HepG2 (cell line): ENCODE measurements at regions not wholly inside any gene's neighbourhood (a gene's known extent, or its start where the extent isn't known, plus 50 kb on each side); places are given as distances from the start of the nearest gene placed in this dataset.

Source experiments
- CBX2 ChIP-seq, 2 experiments: fragments of 200-600 bp in 1 of 2; sonication (generic); formaldehyde crosslinking in 1 of 2; IDR thresholded peaks; 2 replicates each; pipeline versions ENCODE4 v1.7.0 to v1.8.1; 2018 to 2022; ENCODE audit warnings: low read depth in 2 of 2, low read length in 1 of 2, mild to moderate bottlenecking in 1 of 2, missing genetic modification reagents in 1 of 2
- CREM ChIP-seq, 2 experiments: sonication (generic) in 1 of 2; formaldehyde crosslinking in 1 of 2; IDR thresholded peaks; 2 replicates each; pipeline versions ENCODE4 v1.4.0 to v1.6.1; 2016 to 2020; ENCODE audit warnings: antibody characterized with exemption in 1 of 2, mild to moderate bottlenecking in 1 of 2, missing genetic modification reagents in 1 of 2
- DDIT3 ChIP-seq: sonication (generic); formaldehyde crosslinking; IDR thresholded peaks from 2 replicates; pipeline ENCODE4 v1.4.0; 2020; ENCODE audit warnings: mild to moderate bottlenecking, missing genetic modification reagents
- FOXA1 ChIP-seq, 2 experiments: fragments of 450-650 bp in 1 of 2; sonication (generic) in 1 of 2; formaldehyde crosslinking in 1 of 2; IDR thresholded peaks; 2 replicates each; pipeline versions ENCODE4 v1.4.0 to v1.6.1; 2016 to 2020; ENCODE audit warnings: missing genetic modification reagents in 1 of 2
- GLI4 ChIP-seq: sonication (generic); formaldehyde crosslinking; IDR thresholded peaks from 2 replicates; pipeline ENCODE4 v1.5.1; 2020; ENCODE audit warnings: missing genetic modification reagents, mild to moderate bottlenecking, moderate library complexity, borderline replicate concordance
- HIVEP1 ChIP-seq: sonication (generic); formaldehyde crosslinking; IDR thresholded peaks from 2 replicates; pipeline ENCODE4 v1.4.0; 2020; ENCODE audit warnings: mild to moderate bottlenecking, missing genetic modification reagents
- HMGA1 ChIP-seq: sonication (generic); formaldehyde crosslinking; conservative IDR thresholded peaks from 2 replicates; pipeline ENCODE4 v1.4.0; 2020; ENCODE audit warnings: missing genetic modification reagents
- HNF1A ChIP-seq, 2 experiments: sonication (generic) in 1 of 2; formaldehyde crosslinking in 1 of 2; IDR thresholded peaks; 2 replicates each; pipeline versions ENCODE4 v1.4.0 to v1.6.1; 2016 to 2020; ENCODE audit warnings: borderline replicate concordance in 1 of 2, low read depth in 1 of 2, mild to moderate bottlenecking in 1 of 2, missing genetic modification reagents in 1 of 2
- KLF12 ChIP-seq: sonication (generic); formaldehyde crosslinking; IDR thresholded peaks from 2 replicates; pipeline ENCODE4 v1.4.0; 2020; ENCODE audit warnings: missing genetic modification reagents, borderline replicate concordance
- NR2F2 ChIP-seq: IDR thresholded peaks from 2 replicates; pipeline ENCODE4 v1.6.1; 2012; ENCODE audit warnings: low read depth, inconsistent platforms, borderline replicate concordance
- REL ChIP-seq: sonication (generic); formaldehyde crosslinking; conservative IDR thresholded peaks from 2 replicates; pipeline ENCODE4 v1.8.0; 2022; ENCODE audit warnings: mild to moderate bottlenecking, missing genetic modification reagents, moderate library complexity
- REPIN1 ChIP-seq: sonication (generic); formaldehyde crosslinking; IDR thresholded peaks from 2 replicates; pipeline ENCODE4 v1.8.0; 2022; ENCODE audit warnings: missing genetic modification reagents, low read depth, mild to moderate bottlenecking, borderline replicate concordance
- SMAD1 ChIP-seq: sonication (generic); formaldehyde crosslinking; IDR thresholded peaks from 2 replicates; pipeline ENCODE4 v1.4.0; 2020; ENCODE audit warnings: missing genetic modification reagents, low read depth, mild to moderate bottlenecking, borderline replicate concordance
- THYN1 ChIP-seq: sonication (generic); formaldehyde crosslinking; IDR thresholded peaks from 2 replicates; pipeline ENCODE4 v1.8.1; 2023; ENCODE audit warnings: low read depth, mild to moderate bottlenecking, moderate library complexity, missing genetic modification reagents, borderline replicate concordance
- XRCC5 ChIP-seq: fragments of 200-400 bp; formaldehyde crosslinking; optimal IDR thresholded peaks from 2 replicates; pipeline ENCODE3; 2017; ENCODE audit warnings: mild to moderate bottlenecking, low read length
- ZNF883 ChIP-seq: sonication (generic); formaldehyde crosslinking; IDR thresholded peaks from 2 replicates; pipeline ENCODE4 v1.5.1; 2020; ENCODE audit warnings: mild to moderate bottlenecking, missing genetic modification reagents; ENCODE audit errors: not compliant biosample characterization
- TF ChIP-seq, protein P1 (sequence below): sonication (generic); formaldehyde crosslinking; IDR thresholded peaks from 2 replicates; pipeline ENCODE4 v1.9.0; 2021; ENCODE audit warnings: missing genetic modification reagents, borderline replicate concordance
- TF ChIP-seq, protein P2 (sequence below): sonication (generic); formaldehyde crosslinking; IDR thresholded peaks from 2 replicates; pipeline ENCODE4 v1.4.0; 2020; ENCODE audit warnings: missing genetic modification reagents
- TF ChIP-seq, protein P3 (sequence below): sonication (generic); formaldehyde crosslinking; IDR thresholded peaks from 2 replicates; pipeline ENCODE4 v1.5.1; 2020; ENCODE audit warnings: missing genetic modification reagents, mild to moderate bottlenecking, borderline replicate concordance

DNA sequence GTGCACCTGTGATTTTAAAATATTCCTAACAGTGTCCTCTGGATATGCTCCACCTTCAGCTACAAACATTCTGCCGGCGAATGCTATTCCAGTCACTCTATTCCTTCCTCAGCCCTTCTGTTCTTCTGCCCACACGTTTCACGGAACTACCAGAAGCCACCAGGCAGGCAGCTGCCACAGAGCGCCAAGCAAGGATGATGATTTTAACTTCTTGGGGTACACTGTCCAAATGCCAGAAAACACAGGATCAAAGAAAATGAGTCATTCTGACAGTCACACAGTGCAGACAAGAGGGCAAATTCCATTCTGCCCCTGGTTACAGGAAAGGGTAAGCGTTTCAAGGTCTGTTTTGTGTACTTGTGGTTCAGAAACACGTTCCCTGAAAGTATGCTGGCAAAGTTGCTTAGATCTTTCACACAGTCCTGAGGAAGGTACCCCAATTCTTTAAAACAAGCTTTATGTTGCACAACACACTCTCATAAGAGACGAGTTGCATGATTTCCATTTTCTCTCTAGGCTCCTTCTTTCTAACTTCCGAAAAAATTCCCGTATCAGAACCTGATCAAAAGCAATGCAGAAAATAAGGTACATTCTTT, 508.3 kb upstream of the PKN2 start (continued):
- TF ChIP-seq, protein P1, sequence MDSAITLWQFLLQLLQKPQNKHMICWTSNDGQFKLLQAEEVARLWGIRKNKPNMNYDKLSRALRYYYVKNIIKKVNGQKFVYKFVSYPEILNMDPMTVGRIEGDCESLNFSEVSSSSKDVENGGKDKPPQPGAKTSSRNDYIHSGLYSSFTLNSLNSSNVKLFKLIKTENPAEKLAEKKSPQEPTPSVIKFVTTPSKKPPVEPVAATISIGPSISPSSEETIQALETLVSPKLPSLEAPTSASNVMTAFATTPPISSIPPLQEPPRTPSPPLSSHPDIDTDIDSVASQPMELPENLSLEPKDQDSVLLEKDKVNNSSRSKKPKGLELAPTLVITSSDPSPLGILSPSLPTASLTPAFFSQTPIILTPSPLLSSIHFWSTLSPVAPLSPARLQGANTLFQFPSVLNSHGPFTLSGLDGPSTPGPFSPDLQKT (CRISPR knock-in tag), result no peak
- TF ChIP-seq REPIN1 (CRISPR knock-in tag) (peak; percentile 85; the same call in 1 of the 2 replicates), SMAD1 (CRISPR knock-in tag) (no peak), XRCC5 (peak; percentile 40), REL (no peak), HIVEP1 (CRISPR knock-in tag) (no peak), CBX2 (IDR thresholded peaks at IDR 0.05; ENCODE audit: low read depth, low read length) (no peak), CBX2 (CRISPR knock-in tag; IDR thresholded peaks at IDR 0.05; ENCODE audit: low read depth) (no peak), THYN1 (no peak), GLI4 (CRISPR knock-in tag) (no peak), DDIT3 (no peak), NR2F2 (peak; percentile 80; the same call in 1 of the 2 replicates), HNF1A (IDR thresholded peaks at IDR 0.05; ENCODE audit: low read depth) (peak; percentile 77), HNF1A (CRISPR knock-in tag; IDR thresholded peaks at IDR 0.05; ENCODE audit: borderline replicate concordance) (peak; percentile 91; the same call in 1 of the 2 replicates), CREM (IDR thresholded peaks at IDR 0.05) (peak; percentile 96), CREM (CRISPR knock-in tag; IDR thresholded peaks at IDR 0.05) (no peak), FOXA1 (IDR thresholded peaks at IDR 0.05) (no peak), FOXA1 (CRISPR knock-in tag; IDR thresholded peaks at IDR 0.05) (peak; percentile 87), ZNF883 (CRISPR knock-in tag) (no peak), HMGA1 (CRISPR knock-in tag) (no peak), KLF12 (CRISPR knock-in tag) (0 out of 2 replicates have a peak, but pooled peaks have one; percentile 28)
- TF ChIP-seq, protein P2, sequence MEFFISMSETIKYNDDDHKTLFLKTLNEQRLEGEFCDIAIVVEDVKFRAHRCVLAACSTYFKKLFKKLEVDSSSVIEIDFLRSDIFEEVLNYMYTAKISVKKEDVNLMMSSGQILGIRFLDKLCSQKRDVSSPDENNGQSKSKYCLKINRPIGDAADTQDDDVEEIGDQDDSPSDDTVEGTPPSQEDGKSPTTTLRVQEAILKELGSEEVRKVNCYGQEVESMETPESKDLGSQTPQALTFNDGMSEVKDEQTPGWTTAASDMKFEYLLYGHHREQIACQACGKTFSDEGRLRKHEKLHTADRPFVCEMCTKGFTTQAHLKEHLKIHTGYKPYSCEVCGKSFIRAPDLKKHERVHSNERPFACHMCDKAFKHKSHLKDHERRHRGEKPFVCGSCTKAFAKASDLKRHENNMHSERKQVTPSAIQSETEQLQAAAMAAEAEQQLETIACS (CRISPR knock-in tag), result no peak
- TF ChIP-seq, protein P3, sequence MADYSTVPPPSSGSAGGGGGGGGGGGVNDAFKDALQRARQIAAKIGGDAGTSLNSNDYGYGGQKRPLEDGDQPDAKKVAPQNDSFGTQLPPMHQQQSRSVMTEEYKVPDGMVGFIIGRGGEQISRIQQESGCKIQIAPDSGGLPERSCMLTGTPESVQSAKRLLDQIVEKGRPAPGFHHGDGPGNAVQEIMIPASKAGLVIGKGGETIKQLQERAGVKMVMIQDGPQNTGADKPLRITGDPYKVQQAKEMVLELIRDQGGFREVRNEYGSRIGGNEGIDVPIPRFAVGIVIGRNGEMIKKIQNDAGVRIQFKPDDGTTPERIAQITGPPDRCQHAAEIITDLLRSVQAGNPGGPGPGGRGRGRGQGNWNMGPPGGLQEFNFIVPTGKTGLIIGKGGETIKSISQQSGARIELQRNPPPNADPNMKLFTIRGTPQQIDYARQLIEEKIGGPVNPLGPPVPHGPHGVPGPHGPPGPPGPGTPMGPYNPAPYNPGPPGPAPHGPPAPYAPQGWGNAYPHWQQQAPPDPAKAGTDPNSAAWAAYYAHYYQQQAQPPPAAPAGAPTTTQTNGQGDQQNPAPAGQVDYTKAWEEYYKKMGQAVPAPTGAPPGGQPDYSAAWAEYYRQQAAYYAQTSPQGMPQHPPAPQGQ (CRISPR knock-in tag), result peak; percentile 76; the same call in 1 of the 2 replicates
